Bronchial epithelial cell (primary cell): ENCODE measurements at regions not wholly inside any gene's neighbourhood (a gene's known extent, or its start where the extent isn't known, plus 50 kb on each side); places are given as distances from the start of the nearest gene placed in this dataset.

ENCODE experiments used
- DNase-seq: peaks from one replicate; pipeline ENCODE4 v3.0.0-alpha.2; 2010; ENCODE audit warnings: low read depth
- FAIRE-seq: peaks from 2 replicates; lab custom pipeline; 2011; peaks lifted over from hg19 to GRCh38; lab: Jason Lieb, UNC
- H3K27me3 ChIP-seq: 2 replicates; pipeline ENCODE4 v1.5.1; 2011; ENCODE audit warnings: low read length; ENCODE audit not compliant: control insufficient read depth, insufficient read depth
- H3K36me3 ChIP-seq: 2 replicates; pipeline ENCODE4 v1.5.1; 2011; ENCODE audit warnings: low read length; ENCODE audit not compliant: control insufficient read depth, insufficient read depth
- H3K4me3 ChIP-seq: 2 replicates; pipeline ENCODE4 v1.5.1; 2011; ENCODE audit warnings: mild to moderate bottlenecking, low read depth, low read length, control low read depth
- TF ChIP-seq, protein P1 (sequence below): IDR thresholded peaks from 2 replicates; pipeline ENCODE4 v1.5.1; 2011; ENCODE audit warnings: mild to moderate bottlenecking, moderate library complexity, low read length, control low read depth, inconsistent platforms; ENCODE audit not compliant: insufficient read depth, severe bottlenecking

DNA sequence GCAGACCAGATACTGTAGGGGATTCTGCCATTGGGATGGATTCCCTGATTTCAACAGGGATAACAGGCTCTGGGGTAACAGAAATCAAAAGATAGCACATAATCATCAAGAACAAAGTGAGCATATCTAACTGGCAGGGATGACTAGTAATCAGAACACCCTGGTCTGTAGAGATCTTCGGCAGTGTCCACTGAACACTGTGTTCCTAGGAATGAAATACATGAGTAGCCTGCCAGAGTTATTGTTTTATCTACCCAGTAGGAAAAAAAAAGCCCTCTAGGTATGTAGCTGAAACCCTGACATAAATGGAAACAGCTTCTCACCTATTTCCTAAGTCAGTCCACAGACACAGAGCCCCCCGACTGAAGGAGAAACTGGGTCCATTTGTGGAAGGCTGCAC lies 340.3 kb upstream of the ZNF385D start:
- Histone ChIP-seq H3K27me3 (no peaks in the 10 kb centered on the region), H3K4me3 (no peak overlapping the region), H3K36me3 (no peaks in the 10 kb centered on the region)
- TF ChIP-seq, protein P1, sequence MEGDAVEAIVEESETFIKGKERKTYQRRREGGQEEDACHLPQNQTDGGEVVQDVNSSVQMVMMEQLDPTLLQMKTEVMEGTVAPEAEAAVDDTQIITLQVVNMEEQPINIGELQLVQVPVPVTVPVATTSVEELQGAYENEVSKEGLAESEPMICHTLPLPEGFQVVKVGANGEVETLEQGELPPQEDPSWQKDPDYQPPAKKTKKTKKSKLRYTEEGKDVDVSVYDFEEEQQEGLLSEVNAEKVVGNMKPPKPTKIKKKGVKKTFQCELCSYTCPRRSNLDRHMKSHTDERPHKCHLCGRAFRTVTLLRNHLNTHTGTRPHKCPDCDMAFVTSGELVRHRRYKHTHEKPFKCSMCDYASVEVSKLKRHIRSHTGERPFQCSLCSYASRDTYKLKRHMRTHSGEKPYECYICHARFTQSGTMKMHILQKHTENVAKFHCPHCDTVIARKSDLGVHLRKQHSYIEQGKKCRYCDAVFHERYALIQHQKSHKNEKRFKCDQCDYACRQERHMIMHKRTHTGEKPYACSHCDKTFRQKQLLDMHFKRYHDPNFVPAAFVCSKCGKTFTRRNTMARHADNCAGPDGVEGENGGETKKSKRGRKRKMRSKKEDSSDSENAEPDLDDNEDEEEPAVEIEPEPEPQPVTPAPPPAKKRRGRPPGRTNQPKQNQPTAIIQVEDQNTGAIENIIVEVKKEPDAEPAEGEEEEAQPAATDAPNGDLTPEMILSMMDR = no peak
- no peak for DNase-seq
- no peak for FAIRE-seq

GRCh38 chr3:22098021-22098420 lies 347.0 kb upstream of the ZNF385D start:
- TF ChIP-seq, protein P1 = no peak
- H3K36me3 ChIP-seq = no peaks in the 10 kb centered on the region
- H3K27me3 ChIP-seq = no peaks in the 10 kb centered on the region
- FAIRE-seq (no peak), DNase-seq (no peak)
- no peak overlapping the region for H3K4me3 ChIP-seq

GRCh38 chr3:22101351-22101750 lies 350.3 kb upstream of the ZNF385D start:
- DNase-seq = no peak
- TF ChIP-seq, protein P1 = no peak
- no peak for FAIRE-seq
- Histone ChIP-seq H3K27me3 (no peaks in the 10 kb centered on the region), H3K36me3 (no peaks in the 10 kb centered on the region), H3K4me3 (no peak overlapping the region)

DNA sequence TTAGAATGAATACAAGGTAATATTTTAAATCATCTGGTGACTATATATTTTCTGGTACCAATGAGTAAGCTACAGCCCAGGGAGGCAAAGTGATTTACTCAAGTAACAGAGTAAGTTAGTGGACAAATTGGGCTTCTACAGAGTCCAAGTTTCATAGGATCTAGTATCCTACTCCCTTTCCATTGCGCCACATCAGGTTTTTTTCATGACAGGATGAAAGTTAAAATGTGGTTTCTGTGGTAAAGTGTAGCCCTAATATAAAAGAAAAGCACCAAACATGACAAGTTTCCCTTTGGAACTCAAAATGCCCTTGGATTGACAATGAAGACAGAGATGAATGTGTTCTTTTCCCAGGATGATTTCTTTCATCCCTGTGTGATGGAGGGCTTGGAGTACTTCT lies 350.8 kb upstream of the ZNF385D start:
- H3K4me3 ChIP-seq = no peak overlapping the region
- DNase-seq = no peak
- TF ChIP-seq, protein P1 = no peak
- FAIRE-seq = no peak
- no peaks in the 10 kb centered on the region for H3K27me3 ChIP-seq
- H3K36me3 ChIP-seq = no peaks in the 10 kb centered on the region

DNA sequence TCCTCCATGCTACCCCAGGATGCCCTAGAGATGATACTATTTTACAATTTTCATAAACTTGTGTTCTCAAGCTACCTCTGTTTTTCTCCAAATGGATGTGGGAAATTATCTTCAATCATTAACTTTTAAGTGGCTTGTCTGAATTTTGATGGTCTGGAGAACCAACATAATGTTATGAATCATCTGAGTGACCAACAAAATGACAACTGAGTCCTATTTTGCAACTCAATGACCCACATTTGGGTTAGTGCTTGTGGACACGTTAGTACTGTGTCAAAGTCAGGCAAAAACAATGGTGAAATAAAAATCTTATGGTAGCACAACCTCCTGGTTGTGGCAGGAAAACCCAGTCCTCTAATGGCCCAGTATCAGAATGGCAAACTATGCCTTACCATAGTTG lies 352.4 kb upstream of the ZNF385D start:
- no peaks in the 10 kb centered on the region for H3K36me3 ChIP-seq
- no peak for DNase-seq
- TF ChIP-seq, protein P1 = no peak
- H3K4me3 ChIP-seq = no peak overlapping the region
- no peak for FAIRE-seq
- H3K27me3 ChIP-seq = no peaks in the 10 kb centered on the region

DNA sequence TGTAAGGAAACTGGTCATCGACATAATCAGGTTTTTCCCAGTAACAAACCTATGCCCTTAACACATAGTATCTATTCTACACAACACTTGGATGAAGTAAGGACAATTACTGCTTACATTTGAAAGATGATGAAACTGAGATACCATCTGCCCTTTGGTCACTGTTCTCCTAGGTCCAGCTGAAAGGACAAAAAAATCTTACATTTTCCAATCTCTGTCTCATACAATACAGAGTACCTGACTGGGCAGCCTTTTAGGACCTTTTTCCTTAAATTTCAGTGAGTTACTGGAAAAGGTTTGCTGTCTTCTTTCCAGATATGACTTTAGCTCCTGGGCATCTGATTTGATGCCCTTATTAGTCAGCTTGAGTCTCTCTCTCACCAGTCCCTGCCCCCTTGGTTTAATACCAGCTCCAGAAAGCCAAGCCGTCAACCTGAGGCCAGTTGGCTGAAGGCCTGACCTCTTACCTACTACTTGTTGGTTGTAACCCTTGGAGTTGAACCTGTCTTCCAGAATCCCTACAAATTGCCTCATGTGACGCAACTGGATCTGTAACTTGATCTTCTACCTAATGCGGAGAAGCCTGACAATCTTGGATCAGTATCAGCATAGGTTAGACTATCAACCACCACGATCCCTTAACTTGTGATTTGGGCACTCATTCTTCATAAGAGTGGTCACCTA lies 355.3 kb upstream of the ZNF385D start:
- Histone ChIP-seq H3K4me3 (no peak overlapping the region), H3K27me3 (no peaks in the 10 kb centered on the region), H3K36me3 (no peaks in the 10 kb centered on the region)
- DNase-seq (no peak), FAIRE-seq (no peak)
- TF ChIP-seq, protein P1 = no peak
